Keratinocyte (primary cell): ENCODE measurements at regions not wholly inside any gene's neighbourhood (a gene's known extent, or its start where the extent isn't known, plus 50 kb on each side); places are given as distances from the start of the nearest gene placed in this dataset.

ENCODE experiments used
- DNase-seq: peaks from one replicate; pipeline ENCODE4 v3.0.0-alpha.2; 2011; ENCODE audit warnings: low read depth, missing footprints, low spot score
- FAIRE-seq: peaks from 2 replicates; lab custom pipeline; 2011; peaks lifted over from hg19 to GRCh38; lab: Jason Lieb, UNC
- H2AFZ ChIP-seq: 2 replicates; pipeline ENCODE4 v1.6.0; 2012; ENCODE audit warnings: low read length, control low read depth, inconsistent platforms; ENCODE audit not compliant: control insufficient read depth
- H3K27ac ChIP-seq: 2 replicates; pipeline ENCODE4 v1.5.1; 2011; ENCODE audit warnings: low read length; ENCODE audit not compliant: control insufficient read depth, insufficient read depth
- H3K27me3 ChIP-seq: 3 replicates; pipeline ENCODE4 v1.6.0; 2011; ENCODE audit warnings: low read length; ENCODE audit not compliant: control insufficient read depth, insufficient read depth; ENCODE audit errors: extremely low read depth
- H3K36me3 ChIP-seq, 2 experiments: 2 replicates in 1 of 2; 3 replicates in 1 of 2; pipeline ENCODE4 v1.5.1; 2011; ENCODE audit warnings: low read length in 2 of 2, mild to moderate bottlenecking in 1 of 2; ENCODE audit not compliant: control insufficient read depth in 2 of 2, insufficient read depth in 2 of 2; ENCODE audit errors: extremely low read depth in 1 of 2
- H3K4me1 ChIP-seq: 3 replicates; pipeline ENCODE4 v1.5.1; 2011; ENCODE audit warnings: low read length; ENCODE audit not compliant: control insufficient read depth, insufficient read depth; ENCODE audit errors: extremely low read depth
- H3K4me2 ChIP-seq: 3 replicates; pipeline ENCODE4 v1.6.0; 2011; ENCODE audit warnings: low read depth, low read length; ENCODE audit not compliant: control insufficient read depth, insufficient read depth; ENCODE audit errors: extremely low read depth
- H3K4me3 ChIP-seq, 3 experiments: fragments of 200-600 bp in 1 of 3; sonication (generic) in 1 of 3; 2 replicates in 2 of 3; 3 replicates in 1 of 3; pipeline ENCODE4 v1.5.1; 2011 to 2016; ENCODE audit warnings: low read length in 3 of 3, mild to moderate bottlenecking in 3 of 3, control low read depth in 2 of 3, inconsistent platforms in 1 of 3, low read depth in 1 of 3, mixed read lengths in 1 of 3, mixed run types in 1 of 3, moderate library complexity in 1 of 3; ENCODE audit not compliant: control insufficient read depth in 2 of 3, insufficient read depth in 2 of 3; ENCODE audit errors: extremely low read depth in 1 of 3
- H3K79me2 ChIP-seq: 2 replicates; pipeline ENCODE4 v1.6.0; 2012; ENCODE audit warnings: low read length; ENCODE audit not compliant: control insufficient read depth, insufficient read depth
- H3K9ac ChIP-seq: 3 replicates; pipeline ENCODE4 v1.6.0; 2011; ENCODE audit warnings: low read length; ENCODE audit not compliant: control insufficient read depth, insufficient read depth; ENCODE audit errors: extremely low read depth
- H3K9me1 ChIP-seq: 3 replicates; pipeline ENCODE4 v1.6.0; 2011; ENCODE audit warnings: low read length; ENCODE audit not compliant: control insufficient read depth, insufficient read depth; ENCODE audit errors: extremely low read depth
- H3K9me3 ChIP-seq: 2 replicates; pipeline ENCODE4 v1.5.1; 2012; ENCODE audit warnings: low read depth, low read length; ENCODE audit not compliant: control insufficient read depth
- H4K20me1 ChIP-seq: 3 replicates; pipeline ENCODE4 v1.6.0; 2011; ENCODE audit warnings: low read length; ENCODE audit not compliant: control insufficient read depth, insufficient read depth; ENCODE audit errors: extremely low read depth
- CTCF ChIP-seq, 3 experiments: IDR thresholded peaks in 1 of 3; conservative IDR thresholded peaks in 1 of 3; optimal IDR thresholded peaks in 1 of 3; 2 replicates in 2 of 3; 3 replicates in 1 of 3; pipeline versions ENCODE3 to v1.5.1; 2011; ENCODE audit warnings: low read length in 3 of 3, mild to moderate bottlenecking in 3 of 3, moderate library complexity in 2 of 3, control low read depth in 1 of 3, inconsistent platforms in 1 of 3; ENCODE audit not compliant: insufficient read depth in 2 of 3; ENCODE audit errors: extremely low read depth in 1 of 3
- EZH2 ChIP-seq: IDR thresholded peaks from one replicate; pipeline ENCODE4 v1.6.1; 2012; ENCODE audit warnings: inconsistent platforms, mild to moderate bottlenecking, low read length, moderate library complexity
- dilution Hi-C: fragments of 300-500 bp; cut with MboI; formaldehyde crosslinking; loops from one replicate; pipeline ENCODE4 v1.7.0; 2020; ENCODE audit warnings: low sequenced_read_pairs; ENCODE audit not compliant: extremely low pct_ligation_motif_present

- H3K4me3 ChIP-seq: no peak overlapping the region
- dilution Hi-C loops: no loop called here
- no peak for FAIRE-seq
These were observed 527.2 kb downstream of the ACTR3B start for GRCh38 chr7:153286763-153287162.

GRCh38 chr7:153290066-153290465, 530.5 kb downstream of the ACTR3B start:
- dilution Hi-C loops: no loop called here
- Histone ChIP-seq H2AFZ (no peak overlapping the region), H4K20me1 (no peaks in the 10 kb centered on the region), H3K9me3 (peaks cover 4% of the 10 kb centered on the region), H3K27ac (no peak overlapping the region), H3K36me3 (no peaks in the 10 kb centered on the region), H3K9ac (no peak overlapping the region), H3K9me1 (no peaks in the 10 kb centered on the region), H3K4me2 (no peak overlapping the region), H3K4me1 (no peaks in the 10 kb centered on the region), H3K79me2 (no peaks in the 10 kb centered on the region), H3K4me3 (no peak overlapping the region), H3K27me3 (no peaks in the 10 kb centered on the region)
- FAIRE-seq: no peak
- TF ChIP-seq EZH2 (no peak), CTCF (optimal IDR thresholded peaks at IDR 0.05 in 1 of 3, IDR thresholded peaks at IDR 0.05 in 1 of 3, conservative IDR thresholded peaks at IDR 0.05 in 1 of 3; ENCODE audit: extremely low read depth in 1 of 3, insufficient read depth in 2 of 3, low read length in 3 of 3) (no peak)
- no peak for DNase-seq

More at GRCh38 chr7:153286763-153287162, 527.2 kb downstream of the ACTR3B start:
- Histone ChIP-seq H3K9me3 (peaks cover 4% of the 10 kb centered on the region), H3K4me2 (no peak overlapping the region), H3K36me3 (no peaks in the 10 kb centered on the region), H3K27me3 (no peaks in the 10 kb centered on the region), H4K20me1 (no peaks in the 10 kb centered on the region), H3K9ac (no peak overlapping the region), H3K9me1 (no peaks in the 10 kb centered on the region), H3K4me1 (no peaks in the 10 kb centered on the region), H3K79me2 (no peaks in the 10 kb centered on the region), H2AFZ (no peak overlapping the region), H3K27ac (no peak overlapping the region)
- DNase-seq: no peak
- no peak for TF ChIP-seq CTCF (optimal IDR thresholded peaks at IDR 0.05 in 1 of 3, IDR thresholded peaks at IDR 0.05 in 1 of 3, conservative IDR thresholded peaks at IDR 0.05 in 1 of 3; ENCODE audit: extremely low read depth in 1 of 3, insufficient read depth in 2 of 3, low read length in 3 of 3)
- no peak for TF ChIP-seq EZH2
